Kidney (tissue), 13 donors: ENCODE measurements at regions not wholly inside any gene's neighbourhood (a gene's known extent, or its start where the extent isn't known, plus 50 kb on each side); places are given as distances from the start of the nearest gene placed in this dataset.

Source experiments
- DNase-seq, 5 donors: peaks; one replicate each; pipeline ENCODE4 v3.0.0-alpha.2; 2013 to 2020
- FAIRE-seq: peaks from 2 replicates; lab custom pipeline; 2012; peaks lifted over from hg19 to GRCh38; lab: Jason Lieb, UNC
- H3K27ac ChIP-seq, 2 donors: one replicate each; pipeline ENCODE4 v1.7.0; 2013; ENCODE audit warnings: low read depth in 2 of 2, low read length in 2 of 2, inconsistent platforms in 1 of 2
- H3K27me3 ChIP-seq: one replicate; pipeline ENCODE4 v1.7.1; 2013; ENCODE audit warnings: low read length, inconsistent platforms; ENCODE audit not compliant: control insufficient read depth, insufficient read depth
- H3K36me3 ChIP-seq, 3 donors: one replicate each; pipeline versions ENCODE4 v1.7.0 to v1.7.1; 2013; ENCODE audit warnings: low read length in 3 of 3, control low read depth in 1 of 3, inconsistent platforms in 1 of 3; ENCODE audit not compliant: insufficient read depth in 3 of 3, control insufficient read depth in 2 of 3
- H3K4me1 ChIP-seq, 3 donors: one replicate each; pipeline versions ENCODE4 v1.7.0 to v1.7.1; 2013; ENCODE audit warnings: low read length in 3 of 3, inconsistent platforms in 1 of 3, low read depth in 1 of 3; ENCODE audit not compliant: control insufficient read depth in 2 of 3, insufficient read depth in 2 of 3
- H3K4me3 ChIP-seq, 3 donors: one replicate each; pipeline versions ENCODE4 v1.7.0 to v1.8.1; 2013; ENCODE audit warnings: low read length in 3 of 3, control low read depth in 1 of 3, inconsistent platforms in 1 of 3
- H3K9ac ChIP-seq, 3 donors: one replicate each; pipeline versions ENCODE4 v1.7.0 to v1.7.1; 2013; ENCODE audit warnings: low read length in 3 of 3, control low read depth in 1 of 3, inconsistent platforms in 1 of 3
- H3K9me3 ChIP-seq, 3 donors: one replicate each; pipeline versions ENCODE4 v1.7.0 to v1.7.1; 2013; ENCODE audit warnings: low read length in 3 of 3, control low read depth in 1 of 3, inconsistent platforms in 1 of 3; ENCODE audit not compliant: control insufficient read depth in 2 of 3, insufficient read depth in 1 of 3
- intact Hi-C: fragments of 100-400 bp; cut with DNase I; formaldehyde crosslinking; loops from one replicate; pipeline ENCODE4 v1.11.1; 2022
- TF ChIP-seq, protein P1 (sequence below): IDR thresholded peaks from 3 replicates; pipeline ENCODE4 v1.5.1; 2012; ENCODE audit warnings: mild to moderate bottlenecking, moderate library complexity, borderline replicate concordance; ENCODE audit not compliant: insufficient read depth; ENCODE audit errors: extremely low read depth
- donor health status: control.
- donor health status: control.
- donor health status: control.
- donor health status: control.
- donor health status: control.
- donor health status: DM: yes; HTN: yes; CAD: no.
- donor health status: Normal renal cell carcinoma (clear cell type).

- TF ChIP-seq, protein P1, sequence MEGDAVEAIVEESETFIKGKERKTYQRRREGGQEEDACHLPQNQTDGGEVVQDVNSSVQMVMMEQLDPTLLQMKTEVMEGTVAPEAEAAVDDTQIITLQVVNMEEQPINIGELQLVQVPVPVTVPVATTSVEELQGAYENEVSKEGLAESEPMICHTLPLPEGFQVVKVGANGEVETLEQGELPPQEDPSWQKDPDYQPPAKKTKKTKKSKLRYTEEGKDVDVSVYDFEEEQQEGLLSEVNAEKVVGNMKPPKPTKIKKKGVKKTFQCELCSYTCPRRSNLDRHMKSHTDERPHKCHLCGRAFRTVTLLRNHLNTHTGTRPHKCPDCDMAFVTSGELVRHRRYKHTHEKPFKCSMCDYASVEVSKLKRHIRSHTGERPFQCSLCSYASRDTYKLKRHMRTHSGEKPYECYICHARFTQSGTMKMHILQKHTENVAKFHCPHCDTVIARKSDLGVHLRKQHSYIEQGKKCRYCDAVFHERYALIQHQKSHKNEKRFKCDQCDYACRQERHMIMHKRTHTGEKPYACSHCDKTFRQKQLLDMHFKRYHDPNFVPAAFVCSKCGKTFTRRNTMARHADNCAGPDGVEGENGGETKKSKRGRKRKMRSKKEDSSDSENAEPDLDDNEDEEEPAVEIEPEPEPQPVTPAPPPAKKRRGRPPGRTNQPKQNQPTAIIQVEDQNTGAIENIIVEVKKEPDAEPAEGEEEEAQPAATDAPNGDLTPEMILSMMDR = no peak
- no peak overlapping the region for H3K9ac ChIP-seq
- H3K27ac ChIP-seq = no peak overlapping the region
- no peak for FAIRE-seq
- H3K36me3 ChIP-seq = no peaks in the 10 kb centered on the region
- H3K4me3 ChIP-seq = no peak overlapping the region
- no peaks in the 10 kb centered on the region for H3K4me1 ChIP-seq
- no peaks in the 10 kb centered on the region for H3K27me3 ChIP-seq
- DNase-seq = no peak
- H3K9me3 ChIP-seq = no peaks in the 10 kb centered on the region
- intact Hi-C loops = no loop called here
Measured at GRCh38 chr16:62545039-62545438, 508.8 kb upstream of the CDH8 start.

DNA sequence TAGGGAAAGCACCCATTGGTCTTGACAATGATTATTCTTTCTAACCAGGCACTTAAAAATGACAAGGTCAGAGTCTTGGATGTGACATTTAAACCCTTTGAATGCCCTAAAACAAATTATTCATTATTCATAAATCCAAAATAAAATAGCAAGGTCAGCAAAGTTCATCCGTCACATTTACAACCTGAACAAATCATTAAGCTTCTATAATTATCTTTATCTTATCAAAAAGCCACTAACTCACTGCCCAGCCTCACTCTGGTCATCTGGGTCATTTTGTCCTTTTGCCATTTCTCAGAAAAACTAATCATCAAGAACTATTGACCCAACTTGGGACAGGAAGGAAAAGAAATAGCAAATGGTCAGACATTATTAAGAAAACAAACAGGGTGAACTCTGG, 507.3 kb upstream of the CDH8 start:
- no peaks in the 10 kb centered on the region for H3K4me1 ChIP-seq
- no peaks in the 10 kb centered on the region for H3K27me3 ChIP-seq
- TF ChIP-seq, protein P1 = no peak
- H3K9ac ChIP-seq = no peak overlapping the region
- no peaks in the 10 kb centered on the region for H3K9me3 ChIP-seq
- FAIRE-seq (no peak), DNase-seq (no peak)
- no peak overlapping the region for H3K4me3 ChIP-seq
- H3K36me3 ChIP-seq = no peaks in the 10 kb centered on the region
- no peak overlapping the region for H3K27ac ChIP-seq
- intact Hi-C loops = no loop called here

DNA sequence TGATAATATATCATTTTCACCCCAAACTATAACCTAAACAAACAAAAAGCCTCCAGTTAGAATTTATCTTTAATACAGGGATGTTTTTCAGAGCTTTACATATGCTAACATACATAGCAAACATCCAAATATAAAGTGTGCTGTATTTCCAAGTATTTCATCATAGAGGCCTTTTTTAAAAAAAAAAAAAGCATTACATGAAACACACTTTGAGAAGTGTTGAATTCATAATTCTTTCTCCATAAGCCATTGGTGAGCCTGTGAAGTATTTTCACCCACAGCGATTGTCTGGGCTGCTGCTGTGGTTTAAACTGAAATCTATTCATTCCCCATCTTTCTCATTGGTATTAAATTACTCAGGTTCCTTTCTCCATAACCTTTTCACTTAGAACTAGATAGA, 503.4 kb upstream of the CDH8 start:
- intact Hi-C loops = no loop called here
- H3K9me3 ChIP-seq = no peaks in the 10 kb centered on the region
- H3K27ac ChIP-seq = no peak overlapping the region
- DNase-seq (no peak), FAIRE-seq (no peak)
- no peaks in the 10 kb centered on the region for H3K36me3 ChIP-seq
- no peaks in the 10 kb centered on the region for H3K4me1 ChIP-seq
- H3K27me3 ChIP-seq = no peaks in the 10 kb centered on the region
- no peak overlapping the region for H3K4me3 ChIP-seq
- no peak overlapping the region for H3K9ac ChIP-seq
- TF ChIP-seq, protein P1 = no peak

DNA sequence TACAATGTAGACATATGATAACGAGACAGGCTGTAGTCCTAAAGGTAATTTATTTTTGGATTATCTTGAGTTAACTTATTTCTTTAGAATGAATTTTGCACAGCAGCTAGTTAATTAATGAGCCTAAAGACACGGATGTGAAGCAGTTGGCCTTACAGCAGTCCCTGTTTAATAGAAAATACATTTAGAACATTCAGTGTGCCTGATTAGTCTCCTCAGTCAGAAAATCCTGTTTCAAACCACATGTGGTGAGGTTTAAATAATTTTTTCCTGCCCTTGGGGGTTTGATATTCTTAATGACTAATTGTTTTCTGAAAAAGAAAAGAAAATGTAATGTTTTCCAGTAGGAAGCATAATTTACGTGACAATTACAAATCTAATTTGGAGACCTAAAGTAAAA, 494.2 kb upstream of the CDH8 start:
- intact Hi-C loops = no loop called here
- TF ChIP-seq, protein P1 = no peak
- DNase-seq = no peak
- Histone ChIP-seq H3K4me3 (no peak overlapping the region), H3K27ac (no peak overlapping the region), H3K36me3 (no peaks in the 10 kb centered on the region), H3K9ac (no peak overlapping the region), H3K27me3 (no peaks in the 10 kb centered on the region), H3K9me3 (no peaks in the 10 kb centered on the region), H3K4me1 (no peaks in the 10 kb centered on the region)
- FAIRE-seq = no peak
